NCI-H2107 treated with DMSO at 0.1 percent for 48 hours (cell line): ENCODE measurements at regions not wholly inside any gene's neighbourhood (a gene's known extent, or its start where the extent isn't known, plus 50 kb on each side); places are given as distances from the start of the nearest gene placed in this dataset.

Experiments
- DNase-seq: peaks from one replicate; lab custom pipeline; 2025; ENCODE audit not compliant: unreplicated experiment; lab: John Stamatoyannopoulos, UW

GRCh38 chr9:118990949-118991348 lies 378.3 kb downstream of the BRINP1 start:
- DNase-seq, result no peak

DNA sequence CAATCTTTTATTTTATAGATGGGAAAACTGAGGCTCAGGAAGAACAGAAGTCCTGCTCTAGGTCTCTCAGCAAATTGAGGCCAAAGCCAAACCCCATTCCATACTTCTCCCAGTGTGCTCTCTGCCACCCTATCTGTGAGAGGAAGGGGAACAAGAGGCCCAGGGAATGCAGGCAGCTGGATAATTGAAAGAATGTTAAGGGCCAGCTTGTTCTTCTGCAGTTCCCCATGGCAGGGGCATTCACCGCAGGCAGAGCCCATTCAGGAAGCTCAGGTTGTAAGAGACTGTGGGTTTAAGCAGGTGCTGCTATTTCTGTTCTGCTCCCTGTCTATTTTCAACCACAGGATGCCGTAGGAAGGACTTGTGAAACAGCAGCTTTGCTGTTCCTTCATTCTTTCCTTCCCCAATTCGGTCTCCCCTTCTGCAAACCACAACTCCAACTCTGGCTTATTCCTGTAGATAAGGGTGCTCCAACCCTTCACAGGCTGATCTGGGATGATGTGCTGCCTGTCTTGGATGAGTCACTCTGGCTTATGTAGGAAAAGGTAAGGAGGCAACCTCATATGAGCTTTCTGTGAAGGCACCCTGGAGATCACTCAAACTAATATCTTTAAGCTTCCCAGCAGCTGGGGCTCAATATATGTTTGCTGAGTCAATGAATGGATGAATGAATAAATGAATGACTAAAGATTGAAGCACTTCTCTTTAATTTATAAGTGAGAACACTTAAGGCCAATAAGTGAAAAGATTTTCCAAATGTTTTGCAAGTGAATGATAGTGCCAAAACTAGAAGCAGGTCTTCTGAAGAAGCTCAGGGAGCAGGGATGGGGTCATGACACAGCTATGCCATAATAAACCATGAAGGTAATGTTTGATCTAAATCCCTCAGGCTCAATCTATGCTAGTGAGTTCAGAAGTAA lies 377.6 kb downstream of the BRINP1 start:
- DNase-seq, result peak; percentile 12

DNA sequence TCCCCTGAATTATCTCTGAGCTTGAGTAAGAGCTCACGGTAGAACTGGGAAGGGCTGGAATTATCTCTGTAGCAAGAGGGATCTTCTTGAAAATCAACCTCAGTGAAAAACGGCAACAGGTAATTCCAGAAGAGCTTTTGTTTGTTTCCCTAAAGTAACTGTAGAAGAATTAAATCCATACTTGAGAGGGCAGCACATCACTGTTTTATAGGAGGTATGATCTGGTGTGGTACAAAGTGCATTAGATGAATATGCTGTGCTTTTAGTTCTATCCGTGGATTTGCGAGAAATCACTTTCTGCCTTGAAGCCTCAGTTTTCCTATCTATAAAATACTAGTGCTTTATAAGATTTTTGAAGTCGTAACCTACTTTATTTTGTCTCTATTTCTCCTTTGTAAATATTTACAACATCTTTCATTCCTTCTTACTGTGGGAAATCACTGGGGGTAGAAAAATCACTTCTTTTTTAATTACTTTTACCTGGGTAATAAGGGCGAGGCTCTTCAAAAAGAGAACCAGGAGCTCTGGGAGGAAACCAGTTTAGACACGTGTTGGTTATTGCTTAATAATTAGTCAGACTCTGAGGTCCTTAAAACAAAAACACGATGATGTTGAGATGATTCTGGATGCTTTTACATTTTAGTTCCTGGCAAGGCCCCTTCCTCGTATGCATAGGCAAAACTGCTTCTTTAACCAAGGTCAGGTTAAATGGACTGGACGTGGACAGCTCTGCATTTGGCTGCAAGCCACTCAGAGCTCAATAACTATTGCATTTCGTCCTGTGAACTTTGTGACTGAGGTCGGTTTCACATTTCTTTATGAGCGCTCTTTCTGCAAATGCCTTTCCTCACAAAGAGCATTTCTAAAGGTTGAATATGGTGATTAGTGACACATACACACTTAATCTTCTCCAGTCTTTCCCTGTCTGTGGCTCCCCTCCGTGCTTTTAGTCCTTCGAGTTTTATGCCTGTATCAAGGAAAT lies 376.1 kb downstream of the BRINP1 start:
- no peak for DNase-seq

DNA sequence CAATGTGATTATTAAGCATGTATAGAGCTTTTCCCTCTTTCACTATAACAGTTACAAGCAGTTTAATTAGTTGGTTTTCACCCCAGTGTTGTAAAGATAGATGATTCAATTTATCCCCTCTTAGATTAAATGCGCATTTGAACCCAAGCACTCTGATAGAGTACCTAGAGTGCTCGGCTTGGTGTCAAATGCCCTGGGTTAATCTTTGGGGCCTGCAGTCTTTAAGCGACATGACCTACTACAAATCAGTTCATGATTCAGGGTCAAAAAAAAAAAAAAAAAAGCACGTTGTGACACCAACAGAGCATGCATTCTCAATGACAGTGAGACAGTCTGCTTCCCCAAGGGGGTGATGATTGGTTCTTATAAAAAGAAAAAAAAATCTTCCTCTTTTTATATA lies 375.3 kb downstream of the BRINP1 start:
- DNase-seq, result no peak

GRCh38 chr9:119002491-119002890 lies 366.7 kb downstream of the BRINP1 start:
- no peak for DNase-seq

GRCh38 chr9:119003201-119003611 lies 366.0 kb downstream of the BRINP1 start:
- DNase-seq, result no peak

GRCh38 chr9:119003882-119004617 lies 365.2 kb downstream of the BRINP1 start:
- DNase-seq, result no peak

- no peak for DNase-seq
Observed at GRCh38 chr9:119004618-119004990, 364.6 kb downstream of the BRINP1 start.

- no peak for DNase-seq
Observed at GRCh38 chr9:119005162-119005561, 364.1 kb downstream of the BRINP1 start.

DNA sequence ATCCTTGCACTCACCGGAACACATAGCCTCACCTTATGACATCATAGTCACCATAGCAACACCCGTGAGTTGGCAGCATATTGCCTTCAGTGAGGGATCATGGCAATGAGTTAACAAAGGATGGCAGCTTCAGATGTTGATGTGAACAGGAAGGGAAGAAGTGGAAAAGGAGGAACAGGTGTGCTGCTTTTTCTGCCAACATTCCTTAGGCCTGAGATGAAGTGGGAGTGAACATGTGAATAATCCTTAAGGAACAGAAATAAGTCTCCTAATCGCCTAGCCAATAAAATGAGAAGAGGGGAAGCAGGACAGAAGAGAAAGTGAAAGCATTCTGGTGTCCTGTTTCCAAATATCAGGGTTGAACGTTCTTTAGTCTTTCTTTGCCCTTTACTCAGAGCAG lies 360.0 kb downstream of the BRINP1 start:
- DNase-seq, result peak; percentile 51

- DNase-seq, result no peak
Observed at GRCh38 chr9:119020284-119020683, 349.0 kb downstream of the BRINP1 start.

DNA sequence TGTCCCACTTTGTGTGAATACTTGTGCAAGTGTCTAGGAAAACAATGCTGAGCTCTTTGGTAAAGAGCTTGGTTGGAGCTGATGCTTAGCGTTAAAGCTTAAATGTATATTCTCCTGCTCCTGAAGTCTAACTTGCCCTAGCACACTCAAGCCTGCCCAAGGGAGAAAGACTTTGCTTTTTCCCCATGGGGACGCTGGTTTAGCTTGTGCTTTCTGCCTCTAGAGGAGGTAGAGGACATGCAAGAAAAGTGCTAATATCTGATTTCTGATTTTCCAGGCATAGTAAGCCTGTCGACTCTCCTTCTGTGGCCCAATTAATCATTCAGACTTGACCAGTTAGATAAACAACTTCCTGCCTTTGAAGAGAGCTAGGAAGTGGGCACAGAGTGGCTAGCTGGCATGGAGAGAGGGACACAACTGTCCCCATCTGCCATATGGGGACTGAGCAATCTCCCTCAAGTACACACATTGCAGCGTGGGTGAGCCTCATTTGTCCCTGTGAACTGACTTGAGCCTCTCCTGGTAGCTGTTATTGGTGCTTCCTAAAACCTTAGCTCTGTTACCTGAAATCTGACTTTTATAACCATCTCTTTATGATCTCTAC lies 348.4 kb downstream of the BRINP1 start:
- no peak for DNase-seq

DNA sequence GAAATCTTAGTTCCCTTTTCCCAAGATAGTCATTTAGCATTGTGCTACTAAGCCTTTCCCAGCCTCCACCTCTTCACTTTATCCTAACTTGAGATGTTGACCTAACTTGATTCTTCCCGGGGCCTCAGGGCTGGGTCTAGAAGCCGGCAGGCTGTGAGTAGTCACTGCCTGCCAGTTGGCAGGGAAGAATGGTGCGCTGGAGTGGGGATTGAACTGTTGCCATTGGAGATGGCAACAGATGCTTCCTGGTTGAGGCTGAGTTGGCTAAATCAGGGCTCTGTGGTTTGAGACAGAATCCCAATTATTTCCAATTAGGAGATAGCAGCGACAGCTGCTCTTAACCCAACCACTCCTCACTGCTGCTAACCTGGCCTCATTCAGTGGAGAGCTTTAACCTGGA lies 343.1 kb downstream of the BRINP1 start:
- DNase-seq, result peak; percentile 14

GRCh38 chr9:119027901-119028699 lies 341.1 kb downstream of the BRINP1 start:
- no peak for DNase-seq

- no peak for DNase-seq
Observed at GRCh38 chr9:119029886-119030285, 339.3 kb downstream of the BRINP1 start.

- no peak for DNase-seq
Observed at GRCh38 chr9:119033596-119033995, 335.6 kb downstream of the BRINP1 start.

DNA sequence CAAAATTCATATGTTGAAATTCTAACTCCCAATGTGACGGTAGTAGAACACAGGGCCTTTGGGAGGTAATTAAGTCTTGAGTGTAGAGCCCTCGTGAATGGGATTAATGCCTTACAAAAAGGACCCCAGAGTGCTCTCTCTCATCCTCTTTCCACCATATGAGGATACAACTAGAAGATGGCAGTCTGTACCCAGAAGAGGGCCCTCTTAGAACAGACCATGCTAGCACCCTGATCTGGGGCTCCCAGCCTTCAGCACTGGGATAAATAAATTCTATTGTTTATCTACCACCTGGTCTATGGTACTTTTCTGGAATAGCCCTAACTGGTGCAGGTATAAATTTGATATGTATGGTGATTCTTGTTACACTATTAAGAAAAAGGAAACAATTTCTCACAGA lies 332.3 kb downstream of the BRINP1 start:
- no peak for DNase-seq

DNA sequence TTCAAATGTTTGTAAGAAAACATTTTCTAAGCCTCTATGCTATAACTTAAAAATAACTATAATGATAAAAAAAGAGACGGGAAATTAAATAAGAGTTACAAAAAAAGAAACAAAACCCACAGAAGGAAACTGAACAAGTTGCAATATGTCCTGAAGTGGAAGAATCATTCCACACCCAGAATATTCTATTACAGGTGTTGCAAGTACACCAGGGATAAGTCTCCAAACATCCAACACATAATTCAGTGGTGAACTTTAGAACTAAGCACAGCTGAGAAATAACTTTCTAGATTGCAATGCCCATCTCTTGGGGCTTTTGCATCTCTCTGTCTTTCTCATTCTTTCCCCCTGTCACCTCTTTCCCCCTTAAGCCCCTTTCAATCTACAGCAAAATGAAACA lies 325.2 kb downstream of the BRINP1 start:
- DNase-seq, result no peak

DNA sequence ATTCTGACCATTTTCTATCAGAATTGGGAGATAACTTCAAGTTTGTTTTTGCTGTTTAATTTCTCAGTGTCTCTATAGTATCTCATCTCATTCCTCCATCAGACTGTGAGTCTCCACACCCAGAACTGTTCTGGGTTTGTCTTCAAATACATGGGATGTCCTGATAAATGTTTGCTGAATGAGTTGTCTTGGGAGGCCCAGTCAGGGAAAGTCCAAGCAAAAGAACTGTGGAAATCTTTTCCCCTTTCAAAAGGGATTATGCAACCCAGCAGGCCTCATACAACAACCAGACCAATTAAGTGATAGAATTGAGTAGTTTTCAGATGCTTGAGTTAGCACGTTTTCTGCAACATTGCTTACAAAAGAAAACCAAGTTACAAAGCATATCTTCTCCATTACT lies 324.4 kb downstream of the BRINP1 start:
- no peak for DNase-seq
